ENCODE measurements at regions not wholly inside any gene's neighbourhood (a gene's known extent, or its start where the extent isn't known, plus 50 kb on each side); places are given as distances from the start of the nearest gene placed in this dataset.

DNA sequence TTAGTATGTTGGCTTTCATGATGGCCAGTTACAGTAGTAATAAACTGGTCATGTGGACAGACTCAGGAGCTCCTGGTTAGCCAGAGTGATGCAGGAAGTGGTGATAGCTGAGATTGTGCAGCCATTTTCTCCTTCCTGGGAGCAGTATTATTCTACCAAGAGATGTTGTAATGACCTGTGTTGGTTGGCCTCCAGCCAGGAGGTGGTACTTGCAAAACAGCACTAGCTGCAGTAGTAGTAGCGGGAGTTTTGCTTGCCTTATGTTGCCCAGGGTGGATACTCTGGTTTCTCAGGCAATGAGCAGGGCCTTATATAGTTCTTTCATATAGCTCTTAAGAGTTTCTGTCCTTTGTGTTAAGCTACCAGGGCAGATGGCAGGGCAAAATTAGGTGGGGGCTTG is 998.8 kb downstream of the GLUD2 start:
- Mint-ChIP-seq H3K4me3 (no peak overlapping the region), H3K9me3 (peaks cover 14% of the 10 kb centered on the region), H3K36me3 (ENCODE audit: low read depth) (no peaks in the 10 kb centered on the region), H3K4me1 (no peaks in the 10 kb centered on the region), H3K27me3 (ENCODE audit: low read depth) (no peaks in the 10 kb centered on the region), H3K27ac (no peak overlapping the region)
- TF ChIP-seq, protein P1, sequence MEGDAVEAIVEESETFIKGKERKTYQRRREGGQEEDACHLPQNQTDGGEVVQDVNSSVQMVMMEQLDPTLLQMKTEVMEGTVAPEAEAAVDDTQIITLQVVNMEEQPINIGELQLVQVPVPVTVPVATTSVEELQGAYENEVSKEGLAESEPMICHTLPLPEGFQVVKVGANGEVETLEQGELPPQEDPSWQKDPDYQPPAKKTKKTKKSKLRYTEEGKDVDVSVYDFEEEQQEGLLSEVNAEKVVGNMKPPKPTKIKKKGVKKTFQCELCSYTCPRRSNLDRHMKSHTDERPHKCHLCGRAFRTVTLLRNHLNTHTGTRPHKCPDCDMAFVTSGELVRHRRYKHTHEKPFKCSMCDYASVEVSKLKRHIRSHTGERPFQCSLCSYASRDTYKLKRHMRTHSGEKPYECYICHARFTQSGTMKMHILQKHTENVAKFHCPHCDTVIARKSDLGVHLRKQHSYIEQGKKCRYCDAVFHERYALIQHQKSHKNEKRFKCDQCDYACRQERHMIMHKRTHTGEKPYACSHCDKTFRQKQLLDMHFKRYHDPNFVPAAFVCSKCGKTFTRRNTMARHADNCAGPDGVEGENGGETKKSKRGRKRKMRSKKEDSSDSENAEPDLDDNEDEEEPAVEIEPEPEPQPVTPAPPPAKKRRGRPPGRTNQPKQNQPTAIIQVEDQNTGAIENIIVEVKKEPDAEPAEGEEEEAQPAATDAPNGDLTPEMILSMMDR (IDR thresholded peaks at IDR 0.05; ENCODE audit: unreplicated experiment in 3 of 3): no peak

DNA sequence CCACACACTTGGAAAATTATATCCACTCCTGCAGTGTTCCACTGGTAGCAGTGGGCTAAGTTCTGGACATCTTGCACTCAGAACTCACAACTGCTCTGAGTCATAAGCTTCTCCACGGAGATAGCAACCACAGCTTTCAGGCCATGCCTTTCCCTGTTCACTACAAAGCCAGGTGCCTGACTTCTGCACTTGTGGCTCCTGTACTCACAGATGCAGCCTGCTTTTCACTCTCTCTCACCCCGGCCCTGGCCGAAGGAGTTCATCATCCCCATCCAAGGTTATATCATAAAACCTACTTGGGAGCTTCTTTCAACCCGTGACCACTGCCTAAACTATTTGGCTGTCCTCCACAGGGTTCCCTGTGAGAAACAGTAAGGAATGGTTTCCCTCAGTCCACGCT is 999.4 kb downstream of the GLUD2 start:
- Mint-ChIP-seq H3K27ac (no peak overlapping the region), H3K4me1 (no peaks in the 10 kb centered on the region), H3K27me3 (ENCODE audit: low read depth) (no peaks in the 10 kb centered on the region), H3K4me3 (no peak overlapping the region), H3K9me3 (peaks cover 11% of the 10 kb centered on the region), H3K36me3 (ENCODE audit: low read depth) (no peaks in the 10 kb centered on the region)
- TF ChIP-seq, protein P1 (IDR thresholded peaks at IDR 0.05; ENCODE audit: unreplicated experiment in 3 of 3): no peak

- Mint-ChIP-seq H3K27me3 (ENCODE audit: low read depth) (no peaks in the 10 kb centered on the region), H3K4me1 (no peaks in the 10 kb centered on the region), H3K27ac (no peak overlapping the region), H3K36me3 (ENCODE audit: low read depth) (no peaks in the 10 kb centered on the region), H3K4me3 (no peak overlapping the region), H3K9me3 (peaks cover 11% of the 10 kb centered on the region)
- TF ChIP-seq, protein P1 (IDR thresholded peaks at IDR 0.05; ENCODE audit: unreplicated experiment in 3 of 3): no peak
Observed at GRCh38 chrX:122047261-122047660, 999.9 kb downstream of the GLUD2 start.

DNA sequence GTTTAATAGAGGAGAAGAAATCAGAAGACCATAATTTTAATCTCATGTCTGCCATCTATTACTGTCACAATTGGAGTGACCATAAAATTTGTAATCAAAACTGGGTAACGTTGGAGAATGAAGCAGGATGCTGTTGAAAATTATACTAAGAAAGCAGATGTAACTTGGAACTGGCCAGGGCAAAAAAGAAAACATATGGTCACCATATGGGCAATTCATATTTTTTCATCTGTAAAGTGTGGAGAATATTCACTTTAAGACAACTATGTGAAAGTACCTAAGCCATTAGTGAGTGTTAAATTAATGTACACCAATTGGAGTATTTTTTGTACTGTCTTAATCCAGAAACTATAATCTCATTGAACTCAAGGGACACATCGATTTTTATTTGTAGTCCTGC is 1008.0 kb downstream of the GLUD2 start:
- Mint-ChIP-seq H3K4me3 (no peak overlapping the region), H3K36me3 (ENCODE audit: low read depth) (no peaks in the 10 kb centered on the region), H3K4me1 (no peaks in the 10 kb centered on the region), H3K27ac (no peak overlapping the region), H3K9me3 (peaks cover 2% of the 10 kb centered on the region), H3K27me3 (ENCODE audit: low read depth) (no peaks in the 10 kb centered on the region)
- TF ChIP-seq, protein P1 (IDR thresholded peaks at IDR 0.05; ENCODE audit: unreplicated experiment in 3 of 3): no peak

DNA sequence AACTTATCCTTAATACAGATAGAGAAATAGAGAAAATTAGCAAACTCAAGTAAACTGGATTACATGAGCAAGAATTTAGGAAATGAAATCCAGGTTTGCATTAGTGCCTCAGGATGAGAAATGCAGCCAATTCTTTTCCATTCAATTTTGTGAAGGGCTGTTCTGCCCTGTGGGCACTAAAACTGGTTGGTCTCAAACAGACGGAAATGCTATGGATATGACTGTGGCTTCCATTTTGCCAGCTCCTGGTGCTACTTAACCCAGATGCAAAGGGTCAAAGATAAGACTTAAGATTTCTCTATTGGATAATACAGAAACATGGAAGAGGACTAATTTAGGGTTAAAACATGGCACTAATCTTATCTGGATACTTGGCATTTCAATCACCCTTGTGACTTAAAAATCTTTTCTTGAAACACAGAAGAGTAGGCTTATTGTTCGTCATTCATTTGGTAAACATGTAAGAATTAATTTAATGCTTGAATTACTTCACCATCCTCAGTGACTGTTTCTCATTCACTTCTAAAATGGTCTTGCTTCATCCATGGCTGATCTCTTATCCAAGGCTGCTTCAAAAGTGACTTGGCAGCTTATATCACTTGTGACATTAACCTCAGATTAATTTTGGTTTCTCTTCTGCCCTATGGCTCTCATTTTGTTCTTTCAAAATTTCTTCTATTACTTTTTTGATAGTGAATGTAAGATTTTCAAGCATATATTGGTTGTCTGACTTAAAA is 1008.7 kb downstream of the GLUD2 start:
- H3K4me3 Mint-ChIP-seq: no peak overlapping the region
- H3K36me3 Mint-ChIP-seq (ENCODE audit: low read depth): no peaks in the 10 kb centered on the region
- no peaks in the 10 kb centered on the region for H3K27me3 Mint-ChIP-seq (ENCODE audit: low read depth)
- no peak overlapping the region for H3K27ac Mint-ChIP-seq
- H3K4me1 Mint-ChIP-seq: no peaks in the 10 kb centered on the region
- H3K9me3 Mint-ChIP-seq: peaks cover 2% of the 10 kb centered on the region
- TF ChIP-seq, protein P1 (IDR thresholded peaks at IDR 0.05; ENCODE audit: unreplicated experiment in 3 of 3): no peak

DNA sequence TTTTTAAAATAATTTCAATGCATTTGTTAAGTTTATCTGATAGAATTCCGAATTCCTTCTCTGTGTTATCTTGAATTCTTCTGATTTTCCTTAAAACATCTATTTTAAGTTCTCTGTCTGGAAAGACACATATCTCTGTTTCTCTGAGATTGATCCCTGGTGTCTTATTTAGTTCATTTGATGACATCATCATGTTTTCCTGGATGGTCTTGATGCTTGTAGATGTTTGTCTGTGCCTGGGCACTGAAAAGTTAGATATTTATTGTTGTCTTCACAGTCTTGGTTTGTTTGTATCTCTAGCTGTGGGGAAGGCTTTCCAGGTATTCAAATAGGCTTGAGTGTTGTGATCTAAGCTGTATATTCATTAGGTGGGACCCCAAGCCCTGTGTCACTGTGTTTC is 1028.8 kb downstream of the GLUD2 start:
- H3K27me3 Mint-ChIP-seq (ENCODE audit: low read depth): no peaks in the 10 kb centered on the region
- no peak overlapping the region for H3K4me3 Mint-ChIP-seq
- H3K27ac Mint-ChIP-seq: no peak overlapping the region
- no peaks in the 10 kb centered on the region for H3K4me1 Mint-ChIP-seq
- TF ChIP-seq, protein P1 (IDR thresholded peaks at IDR 0.05; ENCODE audit: unreplicated experiment in 3 of 3): no peak
- peaks cover 12% of the 10 kb centered on the region for H3K9me3 Mint-ChIP-seq
- no peaks in the 10 kb centered on the region for H3K36me3 Mint-ChIP-seq (ENCODE audit: low read depth)

Data from nephron (organoid).